Subcutaneous abdominal adipose tissue (tissue), 5 donors: ENCODE measurements at regions not wholly inside any gene's neighbourhood (a gene's known extent, or its start where the extent isn't known, plus 50 kb on each side); places are given as distances from the start of the nearest gene placed in this dataset.

Source experiments
- H3K27ac ChIP-seq: one replicate; pipeline ENCODE4 v1.7.0; 2013; ENCODE audit warnings: low read depth, mild to moderate bottlenecking, inconsistent platforms, low read length, moderate library complexity
- H3K27me3 ChIP-seq, 5 donors: one replicate each; pipeline ENCODE4 v1.7.0; 2013; ENCODE audit warnings: low read length in 5 of 5, inconsistent platforms in 1 of 5; ENCODE audit not compliant: control insufficient read depth in 5 of 5, insufficient read depth in 4 of 5
- H3K36me3 ChIP-seq, 5 donors: one replicate each; pipeline ENCODE4 v1.7.0; 2013; ENCODE audit warnings: low read length in 5 of 5; ENCODE audit not compliant: control insufficient read depth in 5 of 5, insufficient read depth in 5 of 5
- H3K4me1 ChIP-seq, 5 donors: one replicate each; pipeline ENCODE4 v1.7.0; 2013; ENCODE audit warnings: low read length in 5 of 5, mild to moderate bottlenecking in 3 of 5, moderate library complexity in 1 of 5; ENCODE audit not compliant: control insufficient read depth in 5 of 5, insufficient read depth in 5 of 5
- H3K4me3 ChIP-seq, 5 donors: one replicate each; pipeline ENCODE4 v1.7.0; 2013; ENCODE audit warnings: low read length in 5 of 5, low read depth in 1 of 5
- H3K9ac ChIP-seq, 5 donors: one replicate each; pipeline ENCODE4 v1.7.0; 2013; ENCODE audit warnings: low read length in 5 of 5, mild to moderate bottlenecking in 4 of 5, moderate library complexity in 3 of 5
- H3K9me3 ChIP-seq, 5 donors: one replicate each; pipeline ENCODE4 v1.7.0; 2013; ENCODE audit warnings: low read length in 5 of 5; ENCODE audit not compliant: control insufficient read depth in 5 of 5
- donor health status: healthy.
- donor health status: healthy.
- donor health status: healthy.
- donor health status: healthy.
- donor health status: healthy.

DNA sequence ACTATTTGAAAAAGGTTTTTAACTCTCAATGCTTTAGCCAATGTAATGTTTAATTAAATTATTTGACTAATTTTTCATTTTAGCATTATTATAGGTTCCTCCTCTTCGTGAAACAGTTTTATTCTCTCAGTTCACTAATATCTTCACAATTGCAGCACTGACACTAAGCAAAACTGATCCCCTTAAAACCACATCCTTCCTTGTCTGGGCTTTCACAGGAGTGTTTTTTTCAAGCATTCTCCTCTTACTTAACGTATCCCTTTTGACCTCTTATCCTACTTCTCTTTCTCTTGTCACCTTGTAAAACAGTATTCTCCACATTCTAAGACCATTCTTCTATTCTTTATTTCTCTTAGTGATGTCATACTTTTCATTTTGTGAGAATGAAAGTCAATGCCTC, 112.8 kb downstream of the DSC3 start:
- H3K4me3 ChIP-seq, result no peak overlapping the region
- no peaks in the 10 kb centered on the region for H3K36me3 ChIP-seq

DNA sequence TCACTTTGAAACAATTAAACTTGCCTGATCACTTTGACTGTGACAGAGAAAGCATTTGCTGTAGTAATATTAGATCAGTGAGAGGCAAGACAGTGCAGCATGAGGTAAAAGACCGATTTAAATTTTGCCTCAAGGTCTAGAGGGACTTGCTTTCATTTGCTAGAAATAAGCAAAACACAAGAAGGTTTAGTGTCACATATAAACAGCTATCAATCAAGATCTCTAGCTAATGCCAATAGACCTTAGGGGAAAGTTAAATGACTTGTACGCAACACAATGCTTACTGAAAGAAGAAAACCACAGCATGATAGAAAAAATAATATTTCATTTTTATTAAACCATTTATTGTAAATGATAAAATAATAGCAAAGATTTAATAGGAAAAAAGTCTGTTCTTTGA, 113.5 kb downstream of the DSC3 start:
- no peak overlapping the region for H3K27ac ChIP-seq
- no peak overlapping the region for H3K9ac ChIP-seq
- no peaks in the 10 kb centered on the region for H3K4me1 ChIP-seq
- H3K9me3 ChIP-seq, result no peaks in the 10 kb centered on the region
- H3K36me3 ChIP-seq, result no peaks in the 10 kb centered on the region
- H3K4me3 ChIP-seq, result no peak overlapping the region
- no peaks in the 10 kb centered on the region for H3K27me3 ChIP-seq

More for the DNA sequence above, 112.8 kb downstream of the DSC3 start:
- H3K27me3 ChIP-seq, result no peaks in the 10 kb centered on the region
- H3K9ac ChIP-seq, result no peak overlapping the region
- H3K9me3 ChIP-seq, result no peaks in the 10 kb centered on the region
- H3K4me1 ChIP-seq, result no peaks in the 10 kb centered on the region
- H3K27ac ChIP-seq, result no peak overlapping the region

DNA sequence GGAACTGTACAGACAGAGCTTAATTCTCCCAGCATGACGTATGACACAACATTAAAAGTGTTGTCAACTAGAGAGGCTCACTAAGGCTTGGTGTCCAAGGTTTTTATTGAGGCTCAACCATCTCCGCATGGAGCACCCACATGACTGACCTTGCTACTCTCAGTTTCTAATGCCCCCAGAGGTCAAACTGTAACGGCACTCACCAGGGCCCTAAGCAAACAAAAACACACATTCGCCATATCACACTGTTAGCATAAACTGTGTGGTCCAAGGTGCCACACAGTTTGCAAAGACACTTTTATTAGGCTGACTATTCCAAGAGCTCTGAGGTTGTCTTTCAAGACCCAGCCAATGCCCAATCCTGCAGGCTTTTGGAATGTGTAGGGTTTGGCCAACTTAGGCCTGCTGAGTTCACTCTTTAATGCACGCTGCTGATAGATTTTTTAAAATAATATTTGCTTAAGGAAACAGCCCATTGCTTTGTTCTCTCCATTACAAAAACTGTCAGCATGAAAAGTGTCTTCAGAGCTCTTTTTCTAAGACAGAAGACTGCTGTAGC, 114.9 kb downstream of the DSC3 start:
- no peak overlapping the region for H3K4me3 ChIP-seq
- no peak overlapping the region for H3K27ac ChIP-seq

DNA sequence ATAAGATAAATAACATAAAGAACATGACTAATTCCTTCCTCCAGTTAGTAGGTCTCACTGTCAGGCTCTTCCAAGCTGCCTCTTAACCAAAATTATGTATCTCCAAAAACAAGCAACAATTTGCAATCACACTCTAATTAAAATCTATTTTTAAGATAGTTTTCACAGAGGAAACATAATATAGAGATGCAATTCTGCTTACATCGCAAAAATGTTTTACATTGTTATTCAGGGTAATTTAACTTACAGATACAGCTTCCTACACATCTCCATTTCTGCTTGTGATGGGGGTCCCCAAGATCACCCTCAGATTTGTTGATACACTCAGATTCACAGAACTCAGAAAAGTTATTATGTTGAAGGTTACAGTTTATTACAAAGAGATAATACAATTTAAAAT, 115.5 kb downstream of the DSC3 start:
- H3K9ac ChIP-seq, result no peak overlapping the region
- H3K27me3 ChIP-seq, result no peaks in the 10 kb centered on the region
- no peaks in the 10 kb centered on the region for H3K9me3 ChIP-seq
- no peaks in the 10 kb centered on the region for H3K4me1 ChIP-seq
- H3K4me3 ChIP-seq, result no peak overlapping the region
- no peaks in the 10 kb centered on the region for H3K36me3 ChIP-seq
- no peak overlapping the region for H3K27ac ChIP-seq

More for the DNA sequence above, 114.9 kb downstream of the DSC3 start:
- Histone ChIP-seq H3K9ac (no peak overlapping the region), H3K27me3 (no peaks in the 10 kb centered on the region), H3K9me3 (no peaks in the 10 kb centered on the region), H3K36me3 (no peaks in the 10 kb centered on the region), H3K4me1 (no peaks in the 10 kb centered on the region)

DNA sequence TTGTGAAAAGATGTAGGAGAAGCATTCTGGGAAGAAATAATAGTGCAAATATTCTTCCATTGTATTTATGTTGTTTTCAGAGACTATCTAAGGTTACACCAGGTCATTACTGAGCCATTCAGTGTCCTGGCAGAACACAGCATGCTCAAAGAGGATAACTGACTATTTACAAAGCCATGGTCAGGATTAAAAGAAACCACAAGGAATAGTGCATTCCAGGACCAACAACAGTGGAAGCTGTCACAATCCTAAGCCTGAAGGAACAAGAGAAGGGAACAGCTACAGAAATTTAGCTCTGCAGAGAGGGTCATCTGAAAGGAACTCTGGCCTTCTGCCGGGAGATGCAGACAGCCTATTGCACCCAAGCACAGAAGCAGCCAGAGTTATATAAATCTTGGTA, 116.7 kb downstream of the DSC3 start:
- Histone ChIP-seq H3K27ac (no peak overlapping the region), H3K27me3 (no peaks in the 10 kb centered on the region), H3K36me3 (no peaks in the 10 kb centered on the region), H3K4me1 (no peaks in the 10 kb centered on the region), H3K9ac (no peak overlapping the region), H3K4me3 (no peak overlapping the region), H3K9me3 (no peaks in the 10 kb centered on the region)

DNA sequence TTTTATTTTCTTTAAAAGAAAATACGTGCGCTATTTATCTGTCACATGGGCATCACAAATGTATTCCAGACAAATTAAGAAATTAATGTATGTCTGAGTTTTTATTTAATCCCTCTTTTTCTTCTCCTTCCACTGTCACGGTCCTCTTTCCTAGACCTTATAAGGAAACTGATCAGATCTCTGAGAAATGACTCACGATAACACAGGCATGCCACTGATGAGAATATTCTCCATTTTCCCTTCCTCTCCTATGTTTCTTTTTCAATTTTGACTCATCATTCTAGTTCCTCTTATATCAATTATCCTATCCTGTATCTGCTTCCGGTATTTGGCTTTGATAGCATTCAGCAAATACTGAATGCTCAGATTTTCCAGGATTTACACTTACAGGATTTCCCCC, 121.8 kb downstream of the DSC3 start:
- Histone ChIP-seq H3K9ac (no peak overlapping the region), H3K9me3 (no peaks in the 10 kb centered on the region), H3K27ac (no peak overlapping the region), H3K4me1 (no peaks in the 10 kb centered on the region), H3K4me3 (no peak overlapping the region), H3K36me3 (no peaks in the 10 kb centered on the region), H3K27me3 (no peaks in the 10 kb centered on the region)

DNA sequence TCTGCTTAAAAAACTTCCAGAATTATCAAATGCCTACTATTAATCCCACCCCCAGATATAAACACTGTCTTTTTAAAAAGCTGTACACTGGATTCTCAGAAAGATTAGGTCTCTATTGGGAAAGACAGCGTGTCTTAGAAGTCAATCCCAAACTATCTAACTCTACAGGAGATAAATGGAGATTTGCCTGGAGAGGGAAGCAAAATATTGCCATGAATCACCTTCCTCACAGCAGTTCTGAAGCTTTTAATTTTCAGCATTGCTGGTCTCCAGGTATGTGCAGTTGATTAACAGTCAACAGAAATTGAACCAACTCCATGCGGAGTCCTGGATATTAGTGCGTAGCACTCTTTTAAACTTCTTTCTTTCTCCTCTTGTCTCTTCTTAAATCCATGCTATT, 122.2 kb downstream of the DSC3 start:
- H3K36me3 ChIP-seq, result no peaks in the 10 kb centered on the region
- H3K27ac ChIP-seq, result no peak overlapping the region
- H3K4me1 ChIP-seq, result no peaks in the 10 kb centered on the region
- H3K4me3 ChIP-seq, result no peak overlapping the region
- H3K9ac ChIP-seq, result no peak overlapping the region
- no peaks in the 10 kb centered on the region for H3K9me3 ChIP-seq
- H3K27me3 ChIP-seq, result no peaks in the 10 kb centered on the region

DNA sequence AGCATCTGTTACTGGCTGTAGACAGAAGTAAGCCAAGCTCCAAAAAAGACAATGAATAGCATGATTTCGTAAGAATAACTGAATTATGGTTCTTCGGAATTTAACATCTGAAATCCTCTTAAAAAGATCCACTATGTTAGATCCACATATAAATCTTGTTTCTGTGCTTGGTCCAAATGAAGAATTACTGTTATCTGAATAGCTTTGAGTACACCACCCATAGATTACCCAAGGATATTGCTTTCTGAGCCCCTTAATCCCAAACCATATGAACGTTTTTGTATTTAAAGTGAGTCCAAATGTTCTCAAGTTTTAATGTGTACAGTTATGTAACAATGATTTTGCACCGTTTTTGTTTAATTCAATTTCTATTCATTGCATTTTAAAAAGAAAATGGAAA, 124.9 kb downstream of the DSC3 start:
- Histone ChIP-seq H3K9ac (no peak overlapping the region), H3K4me3 (no peak overlapping the region), H3K27me3 (no peaks in the 10 kb centered on the region), H3K4me1 (no peaks in the 10 kb centered on the region), H3K36me3 (no peaks in the 10 kb centered on the region), H3K9me3 (no peaks in the 10 kb centered on the region), H3K27ac (no peak overlapping the region)

DNA sequence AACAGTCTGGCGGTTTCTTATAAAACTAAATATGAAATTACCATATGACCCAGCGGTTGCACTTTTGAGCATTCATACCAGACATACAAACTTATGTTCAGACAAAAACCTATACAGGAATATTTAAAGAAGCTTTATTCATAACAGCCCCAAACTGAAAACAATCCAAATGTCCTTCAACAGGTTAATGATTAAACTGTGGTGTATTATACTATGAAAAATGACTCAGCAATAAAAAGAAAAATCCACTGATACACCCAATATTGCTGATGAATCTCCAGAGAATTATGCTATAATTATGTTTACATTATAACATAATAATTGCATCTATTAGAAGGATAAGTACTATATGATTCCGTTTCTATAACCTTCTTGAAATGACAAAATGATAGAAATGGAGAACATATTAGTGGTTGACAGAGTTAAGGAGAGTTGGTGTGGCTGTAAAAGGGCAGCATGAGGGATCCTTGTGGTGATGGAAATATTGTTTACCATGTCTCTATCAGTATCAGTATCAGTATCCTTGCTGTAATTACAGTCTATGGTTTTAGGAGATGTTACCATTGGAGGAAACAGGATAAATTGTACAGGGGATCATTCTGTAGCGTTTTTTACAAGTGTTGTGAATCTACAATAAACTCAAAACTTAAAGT, 127.1 kb downstream of the DSC3 start:
- H3K36me3 ChIP-seq, result no peaks in the 10 kb centered on the region
- no peak overlapping the region for H3K27ac ChIP-seq
- no peaks in the 10 kb centered on the region for H3K4me1 ChIP-seq
- no peak overlapping the region for H3K9ac ChIP-seq
- H3K27me3 ChIP-seq, result no peaks in the 10 kb centered on the region
- H3K9me3 ChIP-seq, result peaks cover 0 to 4% (median 0%) of the 10 kb centered on the region in 5 donors
- H3K4me3 ChIP-seq, result no peak overlapping the region

DNA sequence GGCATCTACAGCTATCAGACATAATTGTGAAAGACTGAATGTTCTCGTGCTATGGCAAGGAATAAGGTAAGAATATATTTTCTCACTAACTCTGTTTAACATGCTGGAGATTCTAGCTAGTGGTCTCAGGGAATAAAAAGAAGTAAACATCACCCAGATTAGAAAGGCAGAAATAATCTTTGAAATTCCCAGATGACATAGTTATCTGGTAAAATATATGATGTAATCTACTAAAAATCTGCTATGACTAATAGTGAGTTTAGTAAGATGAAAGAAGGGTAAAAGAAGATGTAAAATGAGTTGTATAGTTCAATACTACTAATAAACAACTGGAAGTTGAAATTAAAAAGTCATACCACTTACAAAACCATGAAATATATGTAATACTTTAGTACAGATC, 134.2 kb downstream of the DSC3 start:
- no peak overlapping the region for H3K4me3 ChIP-seq
- no peak overlapping the region for H3K27ac ChIP-seq
- H3K9ac ChIP-seq, result no peak overlapping the region
- H3K27me3 ChIP-seq, result no peaks in the 10 kb centered on the region
- peaks cover 0 to 4% (median 0%) of the 10 kb centered on the region in 5 donors for H3K9me3 ChIP-seq
- H3K4me1 ChIP-seq, result no peaks in the 10 kb centered on the region
- no peaks in the 10 kb centered on the region for H3K36me3 ChIP-seq
